ENCODE measurements at regions not wholly inside any gene's neighbourhood (a gene's known extent, or its start where the extent isn't known, plus 50 kb on each side); places are given as distances from the start of the nearest gene placed in this dataset.
A peak's percentile ranks its signal among the peaks of the same experiment; 100 is the strongest.

DNA sequence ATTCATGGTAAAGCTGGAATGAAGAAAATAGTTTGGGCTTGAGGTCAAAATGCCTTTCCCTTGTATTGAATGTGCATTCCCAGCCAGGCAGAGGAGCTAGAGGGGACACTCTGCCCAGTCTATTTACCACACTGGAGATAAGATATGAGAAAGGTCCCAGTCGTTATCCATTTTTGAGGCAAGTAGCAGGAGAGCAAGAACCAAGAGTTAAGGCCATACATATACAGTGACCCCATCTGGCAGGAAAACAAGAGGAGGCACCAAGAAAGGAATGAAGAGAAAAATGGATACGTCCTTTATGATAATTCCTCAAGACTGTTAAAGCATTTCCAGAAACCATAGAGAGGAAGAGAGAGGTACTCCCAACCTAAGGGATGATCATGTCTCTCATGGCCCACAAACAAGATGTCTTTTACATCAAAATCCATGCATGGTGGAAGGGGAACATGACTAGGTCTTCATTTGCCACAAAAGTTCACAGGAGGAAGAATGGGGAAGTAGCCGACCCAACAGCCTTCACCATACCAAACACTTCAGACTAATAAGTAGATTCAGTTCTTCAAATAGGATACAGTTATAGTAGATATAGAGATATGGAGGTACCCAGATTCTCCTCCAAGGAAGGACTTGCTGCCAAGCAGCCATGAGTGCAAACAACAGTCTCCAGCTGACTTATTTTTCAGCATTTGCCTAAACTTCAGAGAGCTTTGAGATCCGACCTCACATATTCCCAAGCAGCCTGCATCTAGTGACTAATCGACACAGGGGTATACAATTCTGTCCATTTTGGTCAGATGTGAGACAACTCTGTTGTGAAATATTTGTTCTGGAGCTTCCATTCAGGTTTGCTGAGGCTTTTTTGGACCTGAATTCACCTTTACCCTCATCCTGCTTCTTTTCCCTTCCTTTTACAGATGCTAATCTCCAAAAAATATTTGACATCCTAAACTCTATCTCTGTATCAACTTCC lies 61.1 kb upstream of the CCDC71L start:
- peaks cover 0 to 4% (median 3%) of the 10 kb centered on the region in 3 donors for H3K4me1 Mint-ChIP-seq
- peaks cover 16% of the 10 kb centered on the region for H3K4me1 ChIP-seq (ENCODE audit: insufficient read depth, low read length)
- H3K9me3 Mint-ChIP-seq = peaks cover 0 to 3% (median 0%) of the 10 kb centered on the region in 5 donors
- H3K27me3 ChIP-seq (ENCODE audit: insufficient read depth, low read length, poor library complexity, severe bottlenecking) = no peaks in the 10 kb centered on the region
- no peaks in the 10 kb centered on the region for H3K36me3 ChIP-seq (ENCODE audit: insufficient read depth, low read length)
- peaks cover 0 to 7% (median 0%) of the 10 kb centered on the region in 3 donors for H3K36me3 Mint-ChIP-seq
- no peak overlapping the region for H3K4me3 Mint-ChIP-seq
- CTCF ChIA-PET = interaction anchor here (1.2 kb wide), 1 partner anchor 14 kb away, joined by 5 read pairs; no protein-coding TSS in a partner anchor
- no peaks in the 10 kb centered on the region for H3K9me3 ChIP-seq (ENCODE audit: low read length)
- H3K27me3 Mint-ChIP-seq = peaks cover 0 to 5% of the 10 kb centered on the region in 2 donors
- H3K27ac Mint-ChIP-seq = no peak overlapping the region
- no peak overlapping the region for H3K27ac ChIP-seq (ENCODE audit: low read depth, low read length)
- no peak overlapping the region for H3K4me3 ChIP-seq (ENCODE audit: low read length)
- POLR2A ChIA-PET = no interaction called here
- DNase-seq = no peak

DNA sequence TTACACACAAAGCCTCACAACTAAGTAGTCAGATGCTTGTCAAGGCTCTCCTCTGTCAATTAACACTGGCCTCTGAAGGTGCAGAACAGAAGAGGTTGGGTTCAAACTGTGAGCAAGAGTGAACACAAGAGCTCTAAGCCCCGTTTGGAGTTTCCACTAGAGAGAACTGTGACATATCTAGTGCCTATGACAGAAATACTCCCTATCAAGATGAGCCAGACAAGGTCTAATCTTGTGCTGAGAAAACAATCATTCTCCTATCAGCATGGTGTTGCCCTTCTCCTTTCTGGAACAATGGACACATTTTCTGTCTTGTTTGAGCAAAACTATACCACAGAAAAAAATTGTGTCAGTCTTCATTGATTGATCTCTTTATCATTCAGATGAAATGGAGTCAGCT lies 62.4 kb upstream of the CCDC71L start:
- Mint-ChIP-seq H3K27ac (no peak overlapping the region), H3K36me3 (peaks cover 0 to 7% (median 0%) of the 10 kb centered on the region in 3 donors), H3K27me3 (peaks cover 0 to 5% of the 10 kb centered on the region in 2 donors), H3K4me1 (peaks cover 0 to 4% (median 3%) of the 10 kb centered on the region in 3 donors), H3K4me3 (no peak overlapping the region), H3K9me3 (peaks cover 0 to 3% (median 0%) of the 10 kb centered on the region in 5 donors)
- H3K27ac ChIP-seq (ENCODE audit: low read depth, low read length) = no peak overlapping the region
- no peaks in the 10 kb centered on the region for H3K27me3 ChIP-seq (ENCODE audit: insufficient read depth, low read length, poor library complexity, severe bottlenecking)
- no peak overlapping the region for H3K4me3 ChIP-seq (ENCODE audit: low read length)
- no peaks in the 10 kb centered on the region for H3K9me3 ChIP-seq (ENCODE audit: low read length)
- CTCF ChIA-PET = interaction anchor here (1.2 kb wide), 1 partner anchor 13 kb away, joined by 5 read pairs; no protein-coding TSS in a partner anchor
- DNase-seq = no peak
- POLR2A ChIA-PET = no interaction called here
- peaks cover 6% of the 10 kb centered on the region for H3K4me1 ChIP-seq (ENCODE audit: insufficient read depth, low read length)
- no peaks in the 10 kb centered on the region for H3K36me3 ChIP-seq (ENCODE audit: insufficient read depth, low read length)

DNA sequence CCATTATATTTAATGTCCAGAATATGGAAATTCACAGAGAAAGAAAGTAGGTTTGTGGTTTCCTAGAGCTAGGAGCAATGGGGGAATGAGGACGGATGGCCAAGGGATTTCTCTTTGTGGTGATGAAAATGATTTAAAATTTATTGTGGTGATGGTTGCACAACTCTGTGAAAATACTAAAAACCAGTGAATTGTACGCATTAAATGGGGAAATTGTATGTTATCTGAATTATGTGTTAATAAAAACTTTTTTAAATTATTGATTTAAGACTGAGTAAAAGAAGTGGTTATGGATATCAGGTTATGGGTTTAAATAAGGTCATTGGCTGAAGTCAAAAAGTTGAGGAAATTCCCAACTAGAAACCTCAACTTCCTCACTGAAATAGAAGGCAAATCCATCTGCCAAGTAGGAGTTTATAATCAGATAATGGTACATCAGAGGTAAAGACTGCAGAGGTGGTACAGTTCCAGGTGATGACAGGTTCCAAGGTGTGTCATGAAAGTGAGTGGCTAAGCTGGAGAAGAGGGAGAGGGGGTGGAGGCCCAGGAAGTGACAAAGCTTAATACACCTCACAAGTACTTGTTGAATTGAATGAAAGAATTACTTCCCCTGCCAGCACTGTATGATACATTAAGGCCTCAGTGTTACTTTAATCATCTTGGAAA lies 68.9 kb upstream of the CCDC71L start:
- no peaks in the 10 kb centered on the region for H3K27me3 ChIP-seq (ENCODE audit: insufficient read depth, low read length, poor library complexity, severe bottlenecking)
- H3K36me3 Mint-ChIP-seq = no peaks in the 10 kb centered on the region
- H3K27ac Mint-ChIP-seq = peak overlapping the region in 1 of 8 donors; percentile 21
- H3K9me3 ChIP-seq (ENCODE audit: low read length) = no peaks in the 10 kb centered on the region
- H3K4me1 Mint-ChIP-seq = peaks cover 13 to 21% (median 19%) of the 10 kb centered on the region in 3 donors
- no peaks in the 10 kb centered on the region for H3K27me3 Mint-ChIP-seq
- no peaks in the 10 kb centered on the region for H3K36me3 ChIP-seq (ENCODE audit: insufficient read depth, low read length)
- POLR2A ChIA-PET = no interaction called here
- H3K4me3 ChIP-seq (ENCODE audit: low read length) = no peak overlapping the region
- no peak overlapping the region for H3K27ac ChIP-seq (ENCODE audit: low read depth, low read length)
- CTCF ChIA-PET = interaction anchor here (1.8 to 2.2 kb wide), 2 partner anchors 9 to 69 kb away, joined by 5 to 6 read pairs; partner anchors contain the start of gene CCDC71L
- H3K4me1 ChIP-seq (ENCODE audit: insufficient read depth, low read length) = peaks cover 7% of the 10 kb centered on the region
- H3K9me3 Mint-ChIP-seq = peaks cover 0 to 3% (median 0%) of the 10 kb centered on the region in 5 donors
- H3K4me3 Mint-ChIP-seq = no peak overlapping the region
- DNase-seq = no peak

DNA sequence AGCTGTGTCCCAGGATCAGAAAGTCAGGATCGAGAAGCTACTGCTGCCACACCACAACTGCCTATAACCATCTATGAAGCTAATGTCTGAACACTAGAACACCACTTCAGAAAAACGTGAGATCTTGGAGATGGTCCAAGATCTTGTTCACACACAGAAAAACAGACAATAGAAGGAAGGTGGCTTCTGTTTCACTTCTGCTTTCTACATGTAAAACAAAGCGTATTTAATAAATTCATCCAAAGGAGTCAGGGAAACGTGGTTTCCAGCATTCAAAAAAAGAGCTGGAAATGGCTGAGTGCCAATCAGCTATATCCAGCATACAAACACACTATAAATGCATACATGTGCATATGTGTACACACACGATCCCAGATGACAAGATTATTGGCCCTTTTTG lies 70.2 kb upstream of the CCDC71L start:
- POLR2A ChIA-PET = no interaction called here
- Histone ChIP-seq H3K27me3 (ENCODE audit: insufficient read depth, low read length, poor library complexity, severe bottlenecking) (no peaks in the 10 kb centered on the region), H3K9me3 (ENCODE audit: low read length) (no peaks in the 10 kb centered on the region), H3K4me1 (ENCODE audit: insufficient read depth, low read length) (peaks cover 7% of the 10 kb centered on the region), H3K4me3 (ENCODE audit: low read length) (no peak overlapping the region), H3K36me3 (ENCODE audit: insufficient read depth, low read length) (no peaks in the 10 kb centered on the region), H3K27ac (ENCODE audit: low read depth, low read length) (no peak overlapping the region)
- Mint-ChIP-seq H3K9me3 (peaks cover 0 to 1% (median 0%) of the 10 kb centered on the region in 5 donors), H3K4me1 (peaks cover 13 to 21% (median 19%) of the 10 kb centered on the region in 3 donors), H3K36me3 (no peaks in the 10 kb centered on the region), H3K27me3 (no peaks in the 10 kb centered on the region), H3K4me3 (no peak overlapping the region), H3K27ac (no peak overlapping the region)
- CTCF ChIA-PET = interaction anchor here (0.8 to 2.2 kb wide), 5 partner anchors 11 to 555 kb away, joined by 3 to 6 read pairs (median 4); partner anchors contain the start of gene CCDC71L
- DNase-seq = no peak

DNA sequence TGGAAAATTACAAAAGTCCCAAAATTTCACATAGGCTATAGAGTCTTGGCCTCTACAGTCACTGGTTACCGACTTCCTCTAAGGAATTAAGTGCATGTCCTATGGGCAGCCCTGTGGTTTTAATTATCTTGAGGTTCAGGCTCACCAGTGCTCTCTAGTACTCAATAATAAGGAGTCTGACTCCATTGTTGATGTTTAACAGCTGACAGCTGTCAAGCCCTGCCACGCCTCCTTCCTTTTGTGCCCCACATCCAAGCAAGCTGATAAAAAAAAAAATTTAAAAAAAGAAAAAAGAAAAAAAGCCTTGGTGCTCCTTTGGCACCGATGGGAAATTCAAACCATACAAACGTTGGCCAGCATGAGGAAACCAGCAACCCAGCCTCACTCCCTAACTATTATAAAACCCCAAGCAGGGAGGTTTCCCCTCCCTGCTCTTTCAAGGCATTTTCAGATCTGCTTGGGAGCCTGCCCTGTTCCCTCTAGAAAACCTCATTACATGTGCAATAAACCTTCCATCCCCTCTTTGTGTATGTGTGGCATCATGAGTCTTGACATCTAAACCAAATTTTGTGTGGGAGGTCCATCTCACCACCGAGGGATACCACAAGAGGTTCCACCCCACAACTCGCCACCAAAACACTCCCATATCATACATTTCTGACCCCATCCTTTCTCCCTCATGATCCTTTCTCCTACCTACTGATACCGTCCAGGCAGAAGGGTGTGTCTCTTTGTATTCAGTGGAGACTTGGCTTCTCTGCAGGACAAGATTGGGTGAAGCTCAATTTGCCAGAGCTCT lies 70.9 kb upstream of the CCDC71L start:
- Mint-ChIP-seq H3K36me3 (no peaks in the 10 kb centered on the region), H3K27ac (peak overlapping the region in 2 of 8 donors; percentile 1 to 24), H3K27me3 (peaks cover 0 to 2% of the 10 kb centered on the region in 2 donors), H3K9me3 (peaks cover 0 to 1% (median 0%) of the 10 kb centered on the region in 5 donors), H3K4me1 (peaks cover 15 to 27% (median 25%) of the 10 kb centered on the region in 3 donors), H3K4me3 (peak overlapping the region in 6 of 7 donors; percentile 2 to 37 (median 22))
- CTCF ChIA-PET = interaction anchor here (0.8 to 2.2 kb wide), 5 partner anchors 11 to 555 kb away, joined by 3 to 6 read pairs (median 4); partner anchors contain the start of gene CCDC71L
- no peak for DNase-seq
- POLR2A ChIA-PET = no interaction called here
- no peaks in the 10 kb centered on the region for H3K9me3 ChIP-seq (ENCODE audit: low read length)
- H3K4me1 ChIP-seq (ENCODE audit: insufficient read depth, low read length) = peaks cover 7% of the 10 kb centered on the region
- no peak overlapping the region for H3K27ac ChIP-seq (ENCODE audit: low read depth, low read length)
- no peaks in the 10 kb centered on the region for H3K27me3 ChIP-seq (ENCODE audit: insufficient read depth, low read length, poor library complexity, severe bottlenecking)
- no peak overlapping the region for H3K4me3 ChIP-seq (ENCODE audit: low read length)
- no peaks in the 10 kb centered on the region for H3K36me3 ChIP-seq (ENCODE audit: insufficient read depth, low read length)

DNA sequence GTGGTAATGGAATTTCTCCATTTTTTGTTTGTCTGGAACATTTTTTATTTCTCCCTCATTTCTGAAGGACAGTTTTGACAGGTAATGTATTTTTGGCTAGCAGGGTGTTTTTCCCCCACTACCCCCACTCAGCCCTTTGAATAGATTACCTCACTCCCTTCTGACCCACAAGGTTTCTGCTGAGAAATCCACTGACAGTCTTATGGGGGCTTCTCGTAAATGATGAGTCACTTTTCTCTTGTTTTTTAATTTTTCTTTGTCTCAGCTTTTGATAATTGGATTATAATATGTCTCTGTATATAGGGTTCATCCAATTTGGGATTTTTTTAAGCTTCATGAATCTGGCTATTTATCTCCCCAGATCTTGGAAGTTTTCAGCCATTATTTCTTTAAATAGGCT lies 74.7 kb upstream of the CCDC71L start:
- H3K4me3 Mint-ChIP-seq = no peak overlapping the region
- POLR2A ChIA-PET = interaction anchor here (0.7 kb wide), 1 partner anchor 59 kb away, joined by 9 read pairs; no protein-coding TSS in a partner anchor
- no peak overlapping the region for H3K27ac Mint-ChIP-seq

GRCh38 chr7:106736123-106736507 lies 75.2 kb upstream of the CCDC71L start:
- Histone ChIP-seq H3K27me3 (ENCODE audit: insufficient read depth, low read length, poor library complexity, severe bottlenecking) (no peaks in the 10 kb centered on the region), H3K4me1 (ENCODE audit: insufficient read depth, low read length) (peaks cover under 1% of the 10 kb centered on the region), H3K36me3 (ENCODE audit: insufficient read depth, low read length) (no peaks in the 10 kb centered on the region), H3K9me3 (ENCODE audit: low read length) (no peaks in the 10 kb centered on the region), H3K27ac (ENCODE audit: low read depth, low read length) (no peak overlapping the region), H3K4me3 (ENCODE audit: low read length) (no peak overlapping the region)
- peaks cover 0 to 2% of the 10 kb centered on the region in 2 donors for H3K27me3 Mint-ChIP-seq
- H3K4me3 Mint-ChIP-seq = no peak overlapping the region
- ChIA-PET CTCF (interaction anchor here (0.6 to 3.1 kb wide), 19 partner anchors 8 to 560 kb away, joined by 3 to 48 read pairs (median 5); partner anchors contain the start of gene CCDC71L), POLR2A (no interaction called here)
- no peaks in the 10 kb centered on the region for H3K36me3 Mint-ChIP-seq
- H3K4me1 Mint-ChIP-seq = peaks cover 13 to 26% (median 21%) of the 10 kb centered on the region in 3 donors
- no peak for DNase-seq
- peaks cover 0 to 1% (median 0%) of the 10 kb centered on the region in 5 donors for H3K9me3 Mint-ChIP-seq
- no peak overlapping the region for H3K27ac Mint-ChIP-seq

More for the DNA sequence above, 74.7 kb upstream of the CCDC71L start:
- DNase-seq = no peak
- Histone ChIP-seq H3K36me3 (ENCODE audit: insufficient read depth, low read length) (no peaks in the 10 kb centered on the region), H3K27me3 (ENCODE audit: insufficient read depth, low read length, poor library complexity, severe bottlenecking) (no peaks in the 10 kb centered on the region), H3K9me3 (ENCODE audit: low read length) (no peaks in the 10 kb centered on the region), H3K4me1 (ENCODE audit: insufficient read depth, low read length) (peaks cover 5% of the 10 kb centered on the region), H3K4me3 (ENCODE audit: low read length) (no peak overlapping the region), H3K27ac (ENCODE audit: low read depth, low read length) (no peak overlapping the region)
- Mint-ChIP-seq H3K36me3 (no peaks in the 10 kb centered on the region), H3K27me3 (peaks cover 0 to 2% of the 10 kb centered on the region in 2 donors), H3K9me3 (peaks cover 0 to 1% (median 0%) of the 10 kb centered on the region in 5 donors), H3K4me1 (peaks cover 15 to 30% (median 23%) of the 10 kb centered on the region in 3 donors)
- CTCF ChIA-PET = interaction anchor here (0.9 to 3.1 kb wide), 10 partner anchors 9 to 560 kb away, joined by 3 to 48 read pairs (median 6); partner anchors contain the start of gene CCDC71L
